ENCODE measurements at regions not wholly inside any gene's neighbourhood (a gene's known extent, or its start where the extent isn't known, plus 50 kb on each side); places are given as distances from the start of the nearest gene placed in this dataset.
"Not testable (repeated sequence)": the region's sequence is repeated elsewhere in the genome, so short reads cannot be mapped to it uniquely, and the experiment has no call there.

- Mint-ChIP-seq H3K4me3 (no peak overlapping the region), H3K4me1 (no peaks in the 10 kb centered on the region), H3K36me3 (no peaks in the 10 kb centered on the region), H3K27ac (no peak overlapping the region), H3K27me3 (no peaks in the 10 kb centered on the region), H3K9me3 (peaks cover 6% of the 10 kb centered on the region)
- no peak for ATAC-seq (ENCODE audit: low read depth)
- no peak for DNase-seq (ENCODE audit: low spot score in 2 of 2)
These were observed 339.5 kb upstream of the GCFC2 start for GRCh38 chr2:76050196-76050595.

- Mint-ChIP-seq H3K27me3 (no peaks in the 10 kb centered on the region), H3K27ac (no peak overlapping the region), H3K9me3 (peaks cover 8% of the 10 kb centered on the region), H3K36me3 (no peaks in the 10 kb centered on the region), H3K4me3 (no peak overlapping the region), H3K4me1 (no peaks in the 10 kb centered on the region)
- ATAC-seq (ENCODE audit: low read depth) (no peak), DNase-seq (ENCODE audit: low spot score in 2 of 2) (no peak)
These were observed 334.0 kb upstream of the GCFC2 start for GRCh38 chr2:76044701-76045100.

- Mint-ChIP-seq H3K9me3 (peaks cover 5% of the 10 kb centered on the region), H3K36me3 (no peaks in the 10 kb centered on the region), H3K27ac (no peak overlapping the region), H3K27me3 (no peaks in the 10 kb centered on the region), H3K4me3 (no peak overlapping the region), H3K4me1 (no peaks in the 10 kb centered on the region)
- DNase-seq (ENCODE audit: low spot score in 2 of 2), result no peak
- ATAC-seq (ENCODE audit: low read depth), result no peak
These were observed 328.8 kb upstream of the GCFC2 start for GRCh38 chr2:76039505-76039904.

DNA sequence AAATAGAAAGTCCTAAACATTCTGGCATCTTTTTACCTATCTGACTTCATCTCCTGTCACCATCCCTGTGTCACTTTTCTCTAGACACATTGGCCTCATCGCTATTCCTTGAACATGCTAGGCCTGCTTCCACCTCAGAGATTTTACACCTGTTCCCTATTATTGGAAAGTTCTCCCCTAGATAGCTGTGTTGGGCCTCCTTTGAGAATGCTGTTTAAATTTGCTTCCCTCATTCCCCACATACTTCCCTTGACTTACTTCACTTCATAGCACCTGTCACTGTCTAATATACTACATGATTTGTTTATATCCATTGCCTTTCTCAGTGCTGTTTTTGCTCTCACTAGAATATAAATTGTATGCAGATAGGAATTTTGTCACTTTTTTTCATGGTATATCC, 317.0 kb upstream of the GCFC2 start:
- Mint-ChIP-seq H3K4me3 (no peak overlapping the region), H3K9me3 (peaks cover 10% of the 10 kb centered on the region)

DNA sequence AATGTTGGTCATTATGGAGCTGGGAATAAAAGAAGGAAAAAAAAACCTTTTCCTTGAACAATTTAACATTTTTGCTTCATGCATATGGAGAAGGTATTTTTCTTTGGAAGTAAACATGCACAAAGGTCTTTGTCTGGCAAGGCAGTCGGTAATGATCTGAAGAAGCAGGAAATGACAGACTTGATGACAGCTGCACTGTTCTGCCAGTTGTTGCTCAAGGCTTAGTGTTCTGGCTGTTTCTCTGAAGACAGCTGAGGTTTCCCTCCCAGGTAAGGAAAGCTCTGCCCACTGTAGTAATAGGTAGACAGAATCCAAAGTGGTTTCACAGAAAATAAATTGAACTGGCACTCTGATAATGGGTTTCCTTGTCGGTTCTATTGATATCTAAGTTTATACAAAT, 308.4 kb upstream of the GCFC2 start:
- Mint-ChIP-seq H3K27ac (no peak overlapping the region), H3K36me3 (no peaks in the 10 kb centered on the region), H3K4me3 (no peak overlapping the region), H3K9me3 (peaks cover 5% of the 10 kb centered on the region), H3K4me1 (no peaks in the 10 kb centered on the region), H3K27me3 (no peaks in the 10 kb centered on the region)
- DNase-seq (ENCODE audit: low spot score in 2 of 2), result no peak
- ATAC-seq (ENCODE audit: low read depth), result no peak

More for the DNA sequence above, 317.0 kb upstream of the GCFC2 start:
- Mint-ChIP-seq H3K27ac (no peak overlapping the region), H3K4me1 (no peaks in the 10 kb centered on the region), H3K27me3 (no peaks in the 10 kb centered on the region), H3K36me3 (no peaks in the 10 kb centered on the region)
- ATAC-seq (ENCODE audit: low read depth) (no peak), DNase-seq (ENCODE audit: low spot score in 2 of 2) (no peak)

- DNase-seq (ENCODE audit: low spot score in 2 of 2) (no peak), ATAC-seq (ENCODE audit: low read depth) (no peak)
- H3K9me3 Mint-ChIP-seq, result no peaks in the 10 kb centered on the region
- H3K27me3 Mint-ChIP-seq, result no peaks in the 10 kb centered on the region
- no peaks in the 10 kb centered on the region for H3K4me1 Mint-ChIP-seq
- no peak overlapping the region for H3K4me3 Mint-ChIP-seq
- H3K27ac Mint-ChIP-seq, result no peak overlapping the region
- no peaks in the 10 kb centered on the region for H3K36me3 Mint-ChIP-seq
These were observed 298.8 kb upstream of the GCFC2 start for GRCh38 chr2:76009484-76009883.

GRCh38 chr2:76008001-76008702, 297.4 kb upstream of the GCFC2 start:
- no peak for ATAC-seq (ENCODE audit: low read depth)
- H3K36me3 Mint-ChIP-seq, result no peaks in the 10 kb centered on the region
- H3K9me3 Mint-ChIP-seq, result no peaks in the 10 kb centered on the region

GRCh38 chr2:76000425-76000824, 289.7 kb upstream of the GCFC2 start:
- Mint-ChIP-seq H3K4me3 (no peak overlapping the region), H3K36me3 (no peaks in the 10 kb centered on the region), H3K27me3 (no peaks in the 10 kb centered on the region), H3K27ac (no peak overlapping the region), H3K9me3 (peaks cover 5% of the 10 kb centered on the region), H3K4me1 (peaks cover 2% of the 10 kb centered on the region)
- no peak for ATAC-seq (ENCODE audit: low read depth)
- DNase-seq (ENCODE audit: low spot score in 2 of 2), result no peak

More at GRCh38 chr2:76008001-76008702, 297.4 kb upstream of the GCFC2 start:
- no peak overlapping the region for H3K27ac Mint-ChIP-seq
- no peaks in the 10 kb centered on the region for H3K27me3 Mint-ChIP-seq
- no peak overlapping the region for H3K4me3 Mint-ChIP-seq
- no peaks in the 10 kb centered on the region for H3K4me1 Mint-ChIP-seq
- DNase-seq (ENCODE audit: low spot score in 2 of 2), result no peak

DNA sequence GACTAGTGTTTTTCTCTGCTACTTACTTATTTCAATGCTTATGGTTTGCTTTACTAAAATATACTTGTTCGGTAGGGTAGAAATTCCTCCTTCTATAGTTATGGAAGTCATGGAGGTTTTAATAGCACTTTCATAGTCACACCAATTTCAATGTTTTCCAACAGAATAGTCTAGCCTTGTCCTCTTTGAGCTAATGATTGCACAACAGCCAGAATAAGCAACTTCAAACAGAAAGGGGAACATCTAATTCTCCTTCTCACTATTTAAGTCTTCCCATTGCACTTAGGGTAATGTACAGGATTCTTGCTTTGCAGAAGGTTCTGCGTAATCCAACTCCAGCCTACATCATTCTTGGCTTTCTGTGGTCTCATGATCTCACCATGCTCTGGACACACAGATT, 287.7 kb upstream of the GCFC2 start:
- H3K27ac Mint-ChIP-seq, result no peak overlapping the region
- H3K9me3 Mint-ChIP-seq, result peaks cover 7% of the 10 kb centered on the region

DNA sequence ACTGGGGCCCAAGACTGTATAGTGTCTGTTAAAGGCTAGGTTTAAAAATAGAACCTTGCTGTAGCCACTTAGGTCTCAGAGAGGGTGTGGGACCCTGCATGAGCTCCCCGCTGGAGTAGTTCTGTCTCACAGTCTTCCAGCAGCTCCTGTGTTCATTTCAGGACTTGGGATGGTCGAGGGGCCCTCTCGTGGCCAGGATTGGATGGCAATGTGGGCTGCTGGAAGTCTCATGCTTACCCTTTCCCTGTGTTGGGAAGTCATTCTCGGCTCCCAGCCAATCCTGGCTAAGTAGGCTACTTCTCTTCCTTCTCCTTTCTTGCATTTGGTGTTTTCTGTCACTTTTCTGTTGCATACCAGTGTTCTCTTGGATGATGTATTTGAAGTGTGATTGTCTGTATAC, 284.0 kb upstream of the GCFC2 start:
- Mint-ChIP-seq H3K4me1 (peaks cover 2% of the 10 kb centered on the region), H3K27me3 (no peaks in the 10 kb centered on the region)

More for the DNA sequence above, 287.7 kb upstream of the GCFC2 start:
- Mint-ChIP-seq H3K36me3 (no peaks in the 10 kb centered on the region), H3K4me3 (no peak overlapping the region), H3K27me3 (no peaks in the 10 kb centered on the region), H3K4me1 (peaks cover 2% of the 10 kb centered on the region)
- DNase-seq (ENCODE audit: low spot score in 2 of 2) (no peak), ATAC-seq (ENCODE audit: low read depth) (no peak)

GRCh38 chr2:75988622-75989021, 277.9 kb upstream of the GCFC2 start:
- H3K4me3 Mint-ChIP-seq; DNase-seq (ENCODE audit: low spot score in 2 of 2); H3K9me3 Mint-ChIP-seq; H3K27ac Mint-ChIP-seq; H3K36me3 Mint-ChIP-seq; H3K4me1 Mint-ChIP-seq; H3K27me3 Mint-ChIP-seq; ATAC-seq (ENCODE audit: low read depth): not testable (repeated sequence)

More for the DNA sequence above, 284.0 kb upstream of the GCFC2 start:
- DNase-seq (ENCODE audit: low spot score in 2 of 2), result no peak
- peaks cover 9% of the 10 kb centered on the region for H3K9me3 Mint-ChIP-seq
- no peak overlapping the region for H3K4me3 Mint-ChIP-seq
- ATAC-seq (ENCODE audit: low read depth), result no peak
- no peak overlapping the region for H3K27ac Mint-ChIP-seq
- no peaks in the 10 kb centered on the region for H3K36me3 Mint-ChIP-seq

DNA sequence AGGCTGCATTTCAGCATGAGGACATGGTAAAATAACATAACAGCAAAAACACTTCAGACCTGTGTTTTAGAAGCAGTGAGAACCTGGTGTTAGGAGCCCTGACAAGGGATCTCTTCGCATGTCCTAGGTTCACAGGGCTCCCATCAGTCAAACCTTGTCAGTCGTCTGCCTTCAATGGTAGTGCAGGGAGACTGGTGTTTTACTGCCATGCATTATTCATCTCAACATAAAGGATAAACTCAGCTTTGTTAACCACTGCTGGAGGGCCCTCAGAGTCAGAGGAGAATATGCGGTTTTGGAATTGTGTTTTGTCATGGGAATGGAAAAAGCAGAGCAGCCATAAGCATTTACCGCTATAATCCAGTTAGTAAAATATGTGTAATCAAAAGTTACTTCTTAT, 275.9 kb upstream of the GCFC2 start:
- no peaks in the 10 kb centered on the region for H3K27me3 Mint-ChIP-seq
- H3K4me1 Mint-ChIP-seq, result no peaks in the 10 kb centered on the region
- H3K4me3 Mint-ChIP-seq, result no peak overlapping the region
- H3K9me3 Mint-ChIP-seq, result peaks cover 2% of the 10 kb centered on the region
- no peak overlapping the region for H3K27ac Mint-ChIP-seq
- no peak for ATAC-seq (ENCODE audit: low read depth)
- no peak for DNase-seq (ENCODE audit: low spot score in 2 of 2)
- no peaks in the 10 kb centered on the region for H3K36me3 Mint-ChIP-seq

DNA sequence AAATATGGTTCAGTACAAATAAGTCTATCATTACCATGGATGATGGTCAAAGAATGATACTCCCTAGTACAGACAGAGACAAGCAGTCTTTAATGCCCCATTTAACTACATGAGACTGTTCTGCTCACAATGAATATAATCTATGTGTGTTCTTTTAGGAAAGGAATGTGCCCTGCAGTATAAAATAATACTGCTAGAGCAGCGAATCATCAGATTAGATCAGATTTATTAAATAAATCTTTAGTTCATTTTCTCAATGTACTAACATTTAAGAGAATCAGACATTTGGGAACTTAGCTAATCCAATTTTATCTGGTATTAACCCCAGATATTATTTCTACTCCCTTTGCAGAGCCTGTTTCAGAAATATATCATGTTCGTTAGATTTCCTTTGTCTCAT, 272.0 kb upstream of the GCFC2 start:
- H3K4me3 Mint-ChIP-seq, result no peak overlapping the region
- no peak overlapping the region for H3K27ac Mint-ChIP-seq
- no peaks in the 10 kb centered on the region for H3K27me3 Mint-ChIP-seq
- no peak for ATAC-seq (ENCODE audit: low read depth)
- H3K9me3 Mint-ChIP-seq, result peaks cover 1% of the 10 kb centered on the region
- H3K36me3 Mint-ChIP-seq, result no peaks in the 10 kb centered on the region
- no peak for DNase-seq (ENCODE audit: low spot score in 2 of 2)
- H3K4me1 Mint-ChIP-seq, result no peaks in the 10 kb centered on the region

- Mint-ChIP-seq H3K27me3 (no peaks in the 10 kb centered on the region), H3K27ac (no peak overlapping the region), H3K4me3 (no peak overlapping the region), H3K9me3 (peaks cover 5% of the 10 kb centered on the region), H3K36me3 (no peaks in the 10 kb centered on the region), H3K4me1 (no peaks in the 10 kb centered on the region)
- ATAC-seq (ENCODE audit: low read depth), result no peak
- no peak for DNase-seq (ENCODE audit: low spot score in 2 of 2)
These were observed 253.9 kb upstream of the GCFC2 start for GRCh38 chr2:75964646-75965045.

GRCh38 chr2:75960472-75961009, 249.8 kb upstream of the GCFC2 start:
- Mint-ChIP-seq H3K9me3 (peaks cover 2% of the 10 kb centered on the region), H3K4me3 (no peak overlapping the region), H3K4me1 (no peaks in the 10 kb centered on the region), H3K27me3 (no peaks in the 10 kb centered on the region), H3K27ac (no peak overlapping the region), H3K36me3 (no peaks in the 10 kb centered on the region)
- ATAC-seq (ENCODE audit: low read depth) (no peak), DNase-seq (ENCODE audit: low spot score in 2 of 2) (no peak)

Measured in memory B cell (primary cell).